ENCODE measurements at regions not wholly inside any gene's neighbourhood (a gene's known extent, or its start where the extent isn't known, plus 50 kb on each side); places are given as distances from the start of the nearest gene placed in this dataset.
"Not testable (repeated sequence)": the region's sequence is repeated elsewhere in the genome, so short reads cannot be mapped to it uniquely, and the experiment has no call there.

- DNase-seq (ENCODE audit: low read depth) = no peak
These were observed 274.1 kb upstream of the ASIC2 start for GRCh38 chr17:33567223-33567622.

- DNase-seq (ENCODE audit: low read depth) = no peak
These were observed 279.5 kb upstream of the ASIC2 start for GRCh38 chr17:33572615-33573014.

- no peak for DNase-seq (ENCODE audit: low read depth)
These were observed 281.9 kb upstream of the ASIC2 start for GRCh38 chr17:33574942-33575445.

GRCh38 chr17:33579740-33580139, 286.6 kb upstream of the ASIC2 start:
- not testable (repeated sequence) for DNase-seq (ENCODE audit: low read depth)

- DNase-seq (ENCODE audit: low read depth) = no peak
These were observed 287.1 kb upstream of the ASIC2 start for GRCh38 chr17:33580215-33580614.

DNA sequence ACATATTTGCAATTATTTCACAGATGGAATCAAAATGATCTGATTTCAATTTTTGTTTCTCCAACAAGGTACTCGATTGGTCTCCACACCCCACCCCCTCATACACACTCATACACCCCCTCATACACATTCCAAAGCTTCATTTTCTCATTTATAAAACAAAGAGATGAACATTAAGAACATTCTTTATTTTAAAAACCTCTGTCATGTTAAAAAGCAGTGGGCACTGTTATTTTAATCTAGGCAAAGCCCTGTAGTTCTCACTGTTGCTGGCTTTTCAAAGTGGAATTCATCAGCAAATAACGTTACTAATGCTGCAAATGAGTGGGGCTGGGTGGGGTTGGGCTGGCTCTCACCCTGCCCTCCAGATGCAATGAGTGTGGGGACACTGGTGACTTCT, 289.6 kb upstream of the ASIC2 start:
- no peak for DNase-seq (ENCODE audit: low read depth)

DNA sequence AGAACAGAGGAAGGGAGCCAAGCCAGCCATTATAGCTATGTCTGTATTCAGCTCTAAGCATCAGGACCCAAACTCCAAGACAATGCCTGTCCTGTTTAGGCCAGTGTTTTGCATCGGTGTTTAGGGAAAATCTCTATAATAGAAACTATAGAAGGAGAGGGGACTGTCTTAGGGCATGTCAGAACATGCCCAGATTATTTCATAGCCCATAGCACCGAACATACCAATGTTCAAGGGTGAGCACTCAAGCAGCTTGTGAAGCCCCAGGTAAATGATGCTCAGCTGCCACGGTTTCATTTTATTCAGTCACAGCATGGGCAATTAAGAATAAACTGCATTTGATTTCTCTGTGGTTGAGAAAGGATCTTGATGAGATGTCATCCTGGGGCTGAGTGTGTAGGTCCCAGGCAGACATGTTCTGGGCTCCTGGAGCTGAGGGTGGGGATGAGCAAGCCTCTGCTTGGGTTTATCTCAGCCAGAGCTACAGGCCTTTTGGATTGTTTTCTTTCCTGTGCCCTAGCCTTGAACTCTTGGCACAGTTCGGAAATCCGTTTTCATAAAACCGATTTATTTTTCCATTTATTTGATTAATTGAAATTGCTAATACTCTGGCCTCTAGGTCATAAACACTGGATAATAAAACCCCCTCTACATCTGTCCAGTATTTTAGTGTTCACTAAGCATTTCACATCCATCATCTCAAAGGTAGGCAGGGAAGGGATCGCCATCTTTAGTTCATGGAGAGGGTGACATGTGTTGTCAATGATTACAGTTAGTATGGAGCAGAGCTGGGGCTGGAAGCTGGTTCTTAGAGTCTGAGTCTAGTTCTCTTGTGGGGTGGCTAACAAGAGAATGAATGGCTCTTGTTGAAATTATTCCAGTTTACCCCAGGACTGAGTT, 290.7 kb upstream of the ASIC2 start:
- no peak for DNase-seq (ENCODE audit: low read depth)

DNA sequence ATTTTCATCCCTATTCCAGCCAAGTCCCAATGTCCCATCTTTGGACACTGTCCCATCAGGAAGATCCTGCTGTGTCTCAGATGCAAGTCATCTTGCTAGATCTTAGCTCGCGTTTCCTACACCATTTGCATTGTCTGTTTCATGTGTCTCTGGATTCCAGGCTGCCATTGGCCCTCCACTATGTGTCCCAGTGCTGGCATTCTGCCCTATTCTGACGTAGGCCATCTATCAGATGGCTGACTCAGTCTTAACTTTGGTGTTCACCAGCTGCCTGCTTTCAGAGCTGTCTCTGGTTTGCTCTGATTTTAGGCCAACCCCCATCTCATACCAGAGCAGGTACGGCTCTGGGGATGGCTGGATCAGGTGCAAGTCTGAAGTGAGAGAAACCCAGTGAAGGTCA, 300.9 kb upstream of the ASIC2 start:
- DNase-seq (ENCODE audit: low read depth) = no peak

DNA sequence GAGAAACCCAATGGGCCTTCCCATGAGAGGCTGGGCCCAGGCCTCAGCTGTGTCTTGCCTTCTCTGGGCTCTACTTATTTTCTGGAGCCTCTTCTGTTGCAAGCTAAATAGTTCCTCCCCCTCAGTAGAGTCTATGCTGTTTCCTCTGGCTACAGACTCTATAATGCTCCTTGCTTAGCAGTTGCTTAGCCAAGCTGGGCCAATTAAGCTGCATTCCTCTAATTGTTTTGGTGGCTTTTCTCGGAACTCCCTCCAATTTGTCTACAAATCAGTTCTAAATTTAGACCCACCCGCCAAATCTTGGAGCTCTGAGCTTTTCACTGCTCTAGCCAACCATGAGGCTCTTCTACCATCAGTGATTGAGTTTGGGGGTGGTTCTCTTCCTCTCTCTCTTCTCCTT, 302.7 kb upstream of the ASIC2 start:
- DNase-seq (ENCODE audit: low read depth) = no peak

DNA sequence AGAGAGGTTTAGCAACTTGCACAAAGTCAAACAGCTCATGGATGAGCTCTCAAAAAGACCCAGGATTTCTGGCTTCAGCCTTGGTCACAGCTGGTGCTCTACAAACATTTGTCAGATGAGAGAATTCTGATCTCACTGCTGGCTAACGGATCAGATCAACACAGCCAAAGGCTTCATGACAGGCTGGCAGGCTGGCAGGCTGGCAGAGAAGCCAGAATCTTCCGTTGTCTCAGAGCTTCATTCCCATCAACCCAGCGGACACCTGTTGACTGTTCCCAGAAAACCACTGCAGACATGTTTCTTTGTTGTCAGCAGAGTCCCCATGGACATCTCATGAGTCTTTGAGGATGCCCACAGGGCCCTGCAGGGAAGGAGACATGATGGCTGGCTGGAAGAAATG, 303.8 kb upstream of the ASIC2 start:
- no peak for DNase-seq (ENCODE audit: low read depth)

- DNase-seq (ENCODE audit: low read depth) = no peak
These were observed 305.7 kb upstream of the ASIC2 start for GRCh38 chr17:33598797-33599196.

DNA sequence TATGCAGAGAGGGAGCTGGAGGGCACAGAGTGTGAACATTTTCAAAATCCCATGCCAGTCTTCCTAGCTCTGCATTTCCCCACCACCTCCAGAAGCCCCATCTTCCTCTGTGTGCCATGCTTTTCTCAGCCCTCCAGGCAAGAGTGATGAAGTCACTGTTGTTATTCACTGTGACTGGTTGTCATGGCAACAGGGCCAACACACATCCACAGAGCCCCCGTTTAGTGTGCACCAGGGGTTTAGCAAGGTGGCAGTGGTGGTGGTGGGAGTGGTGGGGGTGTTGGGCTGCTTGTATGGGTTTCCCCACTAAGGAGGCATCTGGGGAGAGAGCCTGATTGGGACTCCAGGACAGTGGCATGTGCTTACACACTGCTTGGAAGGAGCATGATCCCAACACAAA, 309.9 kb upstream of the ASIC2 start:
- no peak for DNase-seq (ENCODE audit: low read depth)

DNA sequence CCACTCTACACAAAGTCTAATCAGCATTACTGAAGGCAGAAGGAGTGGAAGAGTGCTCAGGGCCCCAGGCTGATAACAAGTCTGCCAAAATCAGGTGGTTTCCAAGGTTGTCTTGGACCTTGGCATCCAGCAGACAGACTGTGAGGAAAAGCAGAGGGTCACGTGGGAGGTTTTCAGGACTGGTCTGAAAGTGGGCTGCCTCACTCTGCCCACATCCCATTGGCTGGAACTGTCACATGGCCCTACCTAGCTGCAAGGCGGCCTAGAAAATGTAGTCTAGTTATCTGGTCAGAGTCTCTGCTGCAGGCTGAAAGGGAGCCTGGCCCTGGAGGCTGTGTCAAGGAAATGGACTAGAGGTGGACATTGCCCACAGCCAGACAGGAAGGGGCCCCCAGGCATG, 310.7 kb upstream of the ASIC2 start:
- DNase-seq (ENCODE audit: low read depth) = no peak

GRCh38 chr17:33611532-33611931, 318.4 kb upstream of the ASIC2 start:
- DNase-seq (ENCODE audit: low read depth) = no peak

DNA sequence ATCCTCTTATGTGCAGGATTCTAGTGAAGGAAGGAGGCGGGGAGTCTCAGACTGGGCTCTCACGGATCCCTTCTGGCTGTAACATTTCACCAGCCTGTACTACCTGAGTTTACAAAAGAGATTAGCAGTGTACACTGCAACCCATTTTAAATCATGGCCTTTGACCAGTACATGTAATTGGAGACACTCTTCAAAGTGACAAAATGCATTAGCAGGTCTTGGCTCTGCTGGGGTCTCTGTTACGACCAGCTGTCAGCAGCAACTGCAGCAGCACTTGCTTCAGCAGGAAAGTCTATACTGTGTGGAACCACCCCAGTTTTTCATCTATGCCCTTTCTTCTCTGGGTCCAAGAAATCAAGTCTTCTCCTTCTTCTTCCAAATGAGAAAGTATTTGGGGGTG, 322.8 kb upstream of the ASIC2 start:
- no peak for DNase-seq (ENCODE audit: low read depth)

DNA sequence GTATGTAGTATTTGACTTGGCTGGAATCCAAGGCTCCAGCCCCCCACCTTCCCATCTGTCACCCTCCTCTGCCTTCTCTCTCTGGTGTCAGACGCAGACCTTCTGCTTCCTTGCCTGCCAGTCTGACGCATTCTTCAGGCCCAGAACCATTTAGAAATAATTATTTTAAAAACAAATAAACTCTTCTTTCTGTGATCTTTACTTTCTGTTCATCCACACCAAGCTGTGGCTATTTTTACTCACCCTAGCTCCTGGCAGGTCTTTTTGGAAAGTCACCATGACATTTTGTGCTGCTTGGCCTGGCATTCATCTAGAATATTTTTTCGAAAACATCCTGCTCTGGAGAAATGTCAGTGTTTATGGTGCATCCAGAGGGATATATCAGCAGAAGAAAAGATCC, 330.7 kb upstream of the ASIC2 start:
- DNase-seq (ENCODE audit: low read depth) = no peak

DNA sequence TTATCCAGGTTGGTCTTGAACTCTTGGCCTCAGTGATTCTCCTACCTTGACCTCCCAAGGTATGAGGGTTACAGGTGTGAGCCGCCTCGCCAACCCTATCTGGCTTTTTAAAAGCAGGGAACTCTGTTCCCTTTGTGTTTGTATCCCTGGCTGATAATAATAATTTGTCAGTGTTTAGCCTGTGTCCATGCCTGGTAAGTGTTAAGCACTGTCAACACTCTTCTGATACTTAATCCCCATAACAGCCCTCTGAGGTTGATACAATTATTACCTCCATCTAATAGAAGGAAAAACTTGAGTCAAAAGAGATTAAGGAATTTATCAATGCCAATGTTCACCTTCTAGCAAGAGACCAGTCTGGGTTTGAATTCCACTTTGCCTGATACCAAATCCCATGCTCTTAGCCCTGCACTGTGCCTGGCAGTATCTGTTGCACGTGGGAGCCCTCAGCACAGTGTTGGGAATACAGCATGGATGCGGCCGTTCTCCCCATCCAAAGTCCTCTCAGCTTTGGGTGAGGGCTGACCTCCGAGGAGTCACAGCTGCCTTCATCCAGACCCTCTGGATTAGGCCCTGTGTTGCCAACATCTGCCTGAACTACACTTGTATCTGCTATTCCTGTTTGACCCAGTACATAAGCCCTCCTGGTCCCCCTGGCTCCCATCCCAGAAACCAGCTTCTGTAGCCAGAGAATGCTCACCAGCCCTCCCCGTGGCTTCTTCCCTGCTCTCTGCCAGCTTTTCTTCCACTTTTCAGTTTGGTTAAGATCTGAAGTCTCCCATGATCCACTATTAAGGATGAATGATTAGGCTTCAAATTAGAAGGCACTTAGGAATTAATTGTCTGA, 335.6 kb upstream of the ASIC2 start:
- DNase-seq (ENCODE audit: low read depth) = no peak

- DNase-seq (ENCODE audit: low read depth) = no peak
These were observed 340.4 kb upstream of the ASIC2 start for GRCh38 chr17:33633446-33633845.

DNA sequence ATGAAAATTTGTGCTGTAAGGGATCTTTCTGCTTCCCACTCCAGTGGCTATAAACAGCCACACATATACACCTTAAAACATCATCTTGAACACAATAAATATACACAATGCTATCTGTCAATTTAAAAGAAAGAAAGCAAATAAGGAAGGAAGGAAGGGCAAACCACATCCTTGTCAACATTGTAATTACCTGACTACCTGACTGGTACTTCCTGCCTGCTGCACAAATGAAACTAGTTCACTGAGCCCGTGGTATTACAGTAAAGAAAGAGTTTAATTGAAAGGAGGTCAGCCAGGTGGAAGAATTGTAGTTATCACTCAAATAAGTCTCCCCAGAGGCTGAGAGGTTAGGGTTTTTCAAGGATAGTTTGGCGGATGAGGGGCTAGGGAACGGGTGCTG, 344.4 kb upstream of the ASIC2 start:
- DNase-seq (ENCODE audit: low read depth) = no peak

DNA sequence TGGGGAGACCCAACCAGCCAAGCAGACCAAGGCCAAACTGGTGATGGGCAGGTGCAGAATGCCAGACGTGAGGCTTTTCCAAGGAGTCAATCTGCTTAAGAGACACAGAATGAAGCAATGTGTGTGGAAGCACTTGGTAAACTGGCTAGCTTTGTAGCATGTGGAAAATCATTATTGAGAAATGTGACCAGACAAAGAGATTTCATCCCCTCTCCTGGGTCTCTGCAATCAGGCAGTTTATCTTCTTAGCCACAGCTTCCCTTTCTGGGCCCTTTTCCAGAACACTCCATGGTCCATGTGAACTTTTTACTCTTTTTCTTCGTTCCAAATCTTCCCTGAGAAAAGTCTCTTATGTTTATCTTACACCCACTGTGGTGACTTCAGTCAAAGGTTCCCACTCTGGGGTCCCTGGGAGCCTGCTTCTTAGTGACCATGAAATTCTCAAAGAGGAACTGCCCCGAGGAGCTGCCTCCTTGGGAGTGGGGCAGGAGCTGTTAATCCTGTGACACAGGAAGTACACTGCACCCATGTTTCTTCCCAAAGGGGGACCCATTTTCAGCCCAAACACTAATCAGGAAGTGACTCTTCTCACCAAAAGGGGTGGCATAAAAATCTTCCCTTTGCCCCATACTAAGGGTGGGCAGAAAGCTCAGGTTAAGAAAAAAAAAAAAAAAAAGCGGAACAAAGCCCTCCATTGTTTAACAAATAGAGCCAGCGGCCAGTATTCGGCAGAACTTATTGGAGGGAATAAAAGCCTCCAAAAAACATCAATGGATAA, 346.2 kb upstream of the ASIC2 start:
- no peak for DNase-seq (ENCODE audit: low read depth)

GRCh38 chr17:33640629-33641028, 347.5 kb upstream of the ASIC2 start:
- DNase-seq (ENCODE audit: low read depth) = no peak

DNA sequence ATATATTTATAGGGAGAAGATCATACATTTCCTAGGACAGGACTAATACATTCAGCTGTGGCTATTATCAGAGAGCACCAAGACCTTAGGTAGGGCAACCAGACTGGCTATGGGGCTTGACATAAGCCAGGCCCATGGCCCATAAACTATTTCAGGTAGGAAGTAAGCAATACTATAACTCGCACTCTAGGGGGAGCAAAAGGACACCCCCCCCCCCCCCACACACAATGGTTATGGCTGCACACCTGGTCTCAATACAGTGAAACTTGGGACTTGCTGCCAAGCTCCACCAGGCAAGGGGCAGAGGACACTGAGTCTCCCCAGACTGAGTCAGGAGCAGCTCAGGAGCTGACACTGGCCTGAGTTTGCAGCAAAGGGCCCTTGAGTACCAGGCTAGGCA, 348.9 kb upstream of the ASIC2 start:
- no peak for DNase-seq (ENCODE audit: low read depth)
